ENCODE measurements at regions not wholly inside any gene's neighbourhood (a gene's known extent, or its start where the extent isn't known, plus 50 kb on each side); places are given as distances from the start of the nearest gene placed in this dataset.

DNA sequence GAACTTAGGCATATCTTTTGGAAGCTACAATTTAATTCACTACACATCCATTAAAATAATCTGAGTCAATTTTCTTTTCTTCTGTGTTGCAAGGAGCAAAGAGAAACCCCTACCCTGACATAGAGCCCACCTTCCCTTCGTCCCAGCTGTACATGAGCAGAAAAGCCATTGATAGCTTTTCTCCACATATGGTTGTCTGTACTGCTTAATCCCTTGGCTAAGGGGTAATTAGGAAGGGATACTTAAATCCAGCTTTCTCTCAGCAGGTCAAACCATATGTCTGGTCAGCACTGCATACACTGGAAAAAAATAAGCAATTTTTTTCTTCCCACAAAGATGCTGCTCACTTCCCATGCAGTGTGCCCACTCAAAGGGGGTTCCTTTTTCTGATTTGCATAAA lies 94.7 kb upstream of the RAD23B start:
- TF ChIP-seq, protein P1, sequence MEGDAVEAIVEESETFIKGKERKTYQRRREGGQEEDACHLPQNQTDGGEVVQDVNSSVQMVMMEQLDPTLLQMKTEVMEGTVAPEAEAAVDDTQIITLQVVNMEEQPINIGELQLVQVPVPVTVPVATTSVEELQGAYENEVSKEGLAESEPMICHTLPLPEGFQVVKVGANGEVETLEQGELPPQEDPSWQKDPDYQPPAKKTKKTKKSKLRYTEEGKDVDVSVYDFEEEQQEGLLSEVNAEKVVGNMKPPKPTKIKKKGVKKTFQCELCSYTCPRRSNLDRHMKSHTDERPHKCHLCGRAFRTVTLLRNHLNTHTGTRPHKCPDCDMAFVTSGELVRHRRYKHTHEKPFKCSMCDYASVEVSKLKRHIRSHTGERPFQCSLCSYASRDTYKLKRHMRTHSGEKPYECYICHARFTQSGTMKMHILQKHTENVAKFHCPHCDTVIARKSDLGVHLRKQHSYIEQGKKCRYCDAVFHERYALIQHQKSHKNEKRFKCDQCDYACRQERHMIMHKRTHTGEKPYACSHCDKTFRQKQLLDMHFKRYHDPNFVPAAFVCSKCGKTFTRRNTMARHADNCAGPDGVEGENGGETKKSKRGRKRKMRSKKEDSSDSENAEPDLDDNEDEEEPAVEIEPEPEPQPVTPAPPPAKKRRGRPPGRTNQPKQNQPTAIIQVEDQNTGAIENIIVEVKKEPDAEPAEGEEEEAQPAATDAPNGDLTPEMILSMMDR (IDR thresholded peaks at IDR 0.05; ENCODE audit: low read depth, low read length, missing control alignments), result no peak
- DNase-seq (ENCODE audit: extremely low read depth, low read depth), result no peak
- H3K4me3 ChIP-seq (replicated peaks; ENCODE audit: low read depth, low read length), result no peak overlapping the region

DNA sequence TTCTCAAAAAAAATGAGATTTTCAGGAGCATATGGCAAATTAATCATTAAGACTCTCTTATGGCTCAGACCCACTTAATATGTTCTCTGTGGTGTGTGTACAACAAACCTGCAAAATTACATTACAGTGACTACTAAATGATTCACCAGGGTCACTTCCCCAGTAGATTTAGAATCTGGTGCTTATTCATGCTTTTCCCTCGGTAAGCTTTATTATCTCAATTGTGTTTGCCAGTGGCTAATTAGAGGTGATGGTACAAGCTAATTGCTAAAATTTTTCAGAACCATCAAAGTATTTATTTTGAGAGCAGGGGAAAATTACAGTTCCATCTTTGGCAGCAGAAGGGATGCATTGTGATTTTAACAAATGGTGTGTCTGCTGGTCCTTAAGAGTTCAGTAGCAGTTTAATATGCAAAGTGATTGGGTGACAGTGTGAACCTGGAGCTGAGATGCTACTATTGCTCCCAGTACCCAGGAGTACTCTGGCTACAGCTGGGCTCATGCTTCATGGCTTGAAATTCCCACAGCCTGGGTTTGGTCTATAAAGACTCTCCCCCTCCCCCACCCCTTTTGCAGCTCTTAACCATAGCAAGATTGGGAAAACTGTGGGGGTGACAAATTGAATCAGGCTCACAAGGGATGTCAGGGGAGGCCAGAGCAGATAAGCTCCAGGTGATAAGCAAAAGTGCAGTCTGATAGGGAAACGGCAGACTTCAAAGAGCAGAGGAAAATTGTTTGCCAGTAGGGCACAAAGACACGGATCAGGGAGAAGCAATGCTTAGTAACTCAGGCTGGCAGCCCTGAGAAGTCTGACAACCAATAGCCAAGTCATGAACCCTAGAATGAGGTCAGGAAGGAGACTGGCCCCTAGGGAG lies 92.8 kb upstream of the RAD23B start:
- TF ChIP-seq, protein P1 (IDR thresholded peaks at IDR 0.05; ENCODE audit: low read depth, low read length, missing control alignments), result no peak
- no peak for DNase-seq (ENCODE audit: extremely low read depth, low read depth)
- H3K4me3 ChIP-seq (replicated peaks; ENCODE audit: low read depth, low read length), result no peak overlapping the region

DNA sequence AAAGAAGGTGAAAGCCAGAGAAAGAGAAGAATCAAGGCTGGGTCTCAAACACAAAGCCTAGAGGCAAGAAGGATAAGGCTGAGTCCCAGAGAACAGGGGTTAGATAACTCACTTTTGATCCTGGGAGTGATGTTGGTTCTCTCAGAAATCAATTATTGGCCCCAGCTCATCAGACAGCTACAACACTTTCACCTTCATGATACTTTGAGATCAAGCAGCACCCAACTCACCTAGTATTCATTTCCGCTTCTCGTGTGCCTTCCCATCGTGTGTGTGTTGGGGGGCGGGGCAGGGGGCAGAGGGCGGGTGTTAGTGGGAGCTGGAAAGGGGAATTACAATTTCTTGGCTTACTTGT lies 92.2 kb upstream of the RAD23B start:
- no peak for DNase-seq (ENCODE audit: extremely low read depth, low read depth)
- H3K4me3 ChIP-seq (replicated peaks; ENCODE audit: low read depth, low read length), result no peak overlapping the region
- TF ChIP-seq, protein P1 (IDR thresholded peaks at IDR 0.05; ENCODE audit: low read depth, low read length, missing control alignments), result no peak

DNA sequence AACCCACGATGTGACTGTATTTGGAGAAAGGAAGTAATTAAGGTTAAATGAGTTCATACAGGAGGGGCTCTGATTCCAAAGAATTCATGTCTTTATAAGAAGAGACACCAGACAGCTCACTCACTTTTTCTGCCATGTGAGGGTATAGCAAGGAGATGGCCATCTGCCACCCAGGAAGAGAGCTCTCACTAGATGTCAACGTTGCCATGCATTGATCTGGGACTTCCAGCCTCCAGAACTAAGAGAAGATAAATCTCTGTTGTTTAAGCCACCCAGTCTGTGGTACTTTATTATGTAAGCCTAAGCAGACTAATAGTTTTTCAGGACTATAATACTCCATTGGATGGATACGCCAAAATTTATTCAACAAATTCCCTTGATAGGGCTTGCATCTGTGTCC lies 89.8 kb upstream of the RAD23B start:
- H3K4me3 ChIP-seq (replicated peaks; ENCODE audit: low read depth, low read length), result no peak overlapping the region
- TF ChIP-seq, protein P1 (IDR thresholded peaks at IDR 0.05; ENCODE audit: low read depth, low read length, missing control alignments), result no peak
- DNase-seq (ENCODE audit: extremely low read depth, low read depth), result no peak

DNA sequence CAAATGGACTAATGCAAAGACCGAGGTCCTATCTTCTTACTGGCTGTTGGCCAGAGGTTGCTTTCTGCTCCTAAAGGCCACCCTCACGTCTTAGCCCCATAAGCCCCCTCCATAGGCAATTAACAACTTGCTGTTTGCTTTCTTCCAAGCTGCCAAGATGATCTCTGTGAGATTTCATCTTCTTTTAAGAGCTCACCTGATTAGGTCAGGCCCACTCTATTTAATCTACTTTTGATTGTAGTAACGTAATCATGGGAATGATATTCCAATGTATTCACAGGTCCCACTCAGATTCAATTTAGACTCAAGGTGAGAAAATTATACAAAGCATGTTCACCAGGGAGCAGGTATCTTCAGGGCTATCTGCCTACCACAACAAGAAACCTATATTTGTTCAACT lies 84.4 kb upstream of the RAD23B start:
- TF ChIP-seq, protein P1 (IDR thresholded peaks at IDR 0.05; ENCODE audit: low read depth, low read length, missing control alignments), result no peak
- H3K4me3 ChIP-seq (replicated peaks; ENCODE audit: low read depth, low read length), result no peak overlapping the region
- no peak for DNase-seq (ENCODE audit: extremely low read depth, low read depth)

DNA sequence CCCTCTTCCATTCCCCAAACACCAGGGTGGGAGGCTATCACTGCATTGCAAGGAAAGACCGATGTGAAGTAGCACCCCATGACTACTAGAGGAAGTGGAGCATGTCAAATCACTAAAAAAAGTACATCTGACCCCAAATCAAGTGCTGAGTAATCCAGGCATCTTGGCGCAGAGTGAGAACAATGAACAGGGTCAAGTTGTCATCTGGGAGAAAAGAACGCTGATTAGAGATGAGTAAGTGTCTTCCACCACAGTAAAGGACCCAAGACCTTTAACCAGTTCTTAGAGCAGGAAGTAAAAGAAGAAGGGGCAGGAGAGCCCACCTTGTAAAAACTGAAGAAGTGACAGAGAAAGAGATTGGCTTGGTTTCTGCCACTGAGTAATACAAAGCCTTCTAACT lies 75.0 kb upstream of the RAD23B start:
- no peak for DNase-seq (ENCODE audit: extremely low read depth, low read depth)
- TF ChIP-seq, protein P1 (IDR thresholded peaks at IDR 0.05; ENCODE audit: low read depth, low read length, missing control alignments), result no peak
- H3K4me3 ChIP-seq (replicated peaks; ENCODE audit: low read depth, low read length), result no peak overlapping the region

DNA sequence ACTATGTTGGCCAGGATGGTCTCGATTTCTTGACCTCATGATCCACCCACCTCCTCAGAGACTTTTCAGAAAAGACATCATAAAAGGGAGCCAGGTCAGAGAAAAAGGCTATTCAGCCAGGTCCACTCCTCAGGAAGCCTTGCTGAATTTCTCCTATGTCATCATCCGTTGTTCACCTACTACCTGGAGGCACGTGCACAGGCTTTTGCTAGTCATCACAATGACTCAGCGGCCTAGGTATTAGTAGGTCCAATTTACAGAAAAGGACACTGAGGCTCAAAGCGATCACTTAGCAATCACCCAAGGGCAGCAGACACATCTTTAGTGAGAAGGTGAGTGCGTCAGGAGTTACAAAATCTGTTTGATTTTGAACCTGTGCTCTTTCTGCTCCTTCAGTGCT lies 72.3 kb upstream of the RAD23B start:
- H3K4me3 ChIP-seq (replicated peaks; ENCODE audit: low read depth, low read length), result no peak overlapping the region
- TF ChIP-seq, protein P1 (IDR thresholded peaks at IDR 0.05; ENCODE audit: low read depth, low read length, missing control alignments), result no peak
- no peak for DNase-seq (ENCODE audit: extremely low read depth, low read depth)

All from HFF-Myc (cell line).